ENCODE measurements at regions not wholly inside any gene's neighbourhood (a gene's known extent, or its start where the extent isn't known, plus 50 kb on each side); places are given as distances from the start of the nearest gene placed in this dataset.
"Not testable (repeated sequence)": the region's sequence is repeated elsewhere in the genome, so short reads cannot be mapped to it uniquely, and the experiment has no call there.

DNA sequence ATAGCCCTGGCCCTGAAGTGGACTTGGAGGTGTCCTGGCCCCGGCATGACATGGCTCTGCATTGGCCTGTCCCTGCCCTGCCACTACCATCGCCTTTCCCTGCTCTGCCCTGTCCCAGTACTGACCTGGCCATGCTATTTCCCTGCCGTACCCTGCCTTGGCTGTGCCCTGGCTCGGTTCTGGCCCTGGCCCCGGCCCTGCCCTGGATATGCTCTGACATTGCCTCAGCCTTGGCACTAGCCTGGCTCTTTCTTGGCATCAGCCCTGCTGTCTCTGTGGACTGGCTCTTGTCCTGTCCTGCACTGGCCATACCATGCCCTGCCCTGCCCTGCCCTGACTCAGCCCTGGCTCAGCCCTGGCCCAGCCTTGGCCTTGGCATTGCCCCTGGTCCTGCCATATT is 252.2 kb downstream of the TP53TG3F start:
- intact Hi-C loops (cut with micrococcal nuclease); ATAC-seq; H3K36me3 ChIP-seq (ENCODE audit: control insufficient read depth in 1 of 2, insufficient read depth in 2 of 2, low read length in 2 of 2); H2AFZ ChIP-seq (ENCODE audit: low read depth, low read length, poor library complexity, severe bottlenecking); H3K27ac ChIP-seq (ENCODE audit: low read depth, low read length); BruUV-seq (replicated peaks); POLR2A ChIA-PET; RAD21 ChIA-PET (ENCODE audit: low non-redundant PET in 1 of 2, low total read pairs in 2 of 2, uncharacterized antibody in 2 of 2, unreplicated experiment in 2 of 2); H3K79me2 ChIP-seq (ENCODE audit: insufficient read depth, low read length); H3K4me3 ChIP-seq (replicated peaks in 1 of 2; ENCODE audit: low read depth in 1 of 2, low read length in 2 of 2); DNase-seq (ENCODE audit: low read depth, low spot score); H3K9me3 ChIP-seq (ENCODE audit: control insufficient read depth in 1 of 2, insufficient read depth in 1 of 2, low read depth in 1 of 2, low read length in 2 of 2); H3K9me2 ChIP-seq (ENCODE audit: insufficient read depth); CTCF ChIA-PET; H3K27me3 ChIP-seq (ENCODE audit: insufficient read depth, low read length); H4K20me1 ChIP-seq (ENCODE audit: insufficient read depth); H3K4me2 ChIP-seq (ENCODE audit: low read length); H3K4me1 ChIP-seq (ENCODE audit: control insufficient read depth in 1 of 2, insufficient read depth in 2 of 2, low read length in 2 of 2); H3K9ac ChIP-seq (ENCODE audit: low read length): not testable (repeated sequence)

DNA sequence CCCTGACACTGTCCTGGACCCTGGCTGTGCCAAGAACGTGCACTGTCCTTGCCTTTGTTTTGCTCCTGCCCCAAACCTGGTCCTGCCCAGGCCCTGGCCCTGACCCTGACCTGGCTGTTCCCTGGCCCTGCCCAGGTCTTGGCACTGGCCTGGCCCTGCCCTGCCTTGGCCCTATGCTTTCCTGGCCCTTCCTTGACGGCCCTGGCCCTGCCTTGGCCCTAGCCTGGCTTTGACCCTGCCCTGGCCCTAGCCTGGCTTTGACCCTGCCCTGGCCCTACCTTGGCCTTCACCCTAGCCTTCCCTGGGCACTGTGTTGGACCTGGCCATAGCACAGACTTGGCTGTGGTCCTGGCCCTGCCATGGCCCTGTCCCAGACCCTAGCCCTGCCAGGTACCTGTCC is 252.9 kb downstream of the TP53TG3F start:
- H3K36me3 ChIP-seq (ENCODE audit: control insufficient read depth in 1 of 2, insufficient read depth in 2 of 2, low read length in 2 of 2); H3K4me2 ChIP-seq (ENCODE audit: low read length); H3K9me3 ChIP-seq (ENCODE audit: control insufficient read depth in 1 of 2, insufficient read depth in 1 of 2, low read depth in 1 of 2, low read length in 2 of 2); POLR2A ChIA-PET; H3K9ac ChIP-seq (ENCODE audit: low read length); H3K4me3 ChIP-seq (replicated peaks in 1 of 2; ENCODE audit: low read depth in 1 of 2, low read length in 2 of 2); H3K27me3 ChIP-seq (ENCODE audit: insufficient read depth, low read length); H4K20me1 ChIP-seq (ENCODE audit: insufficient read depth); RAD21 ChIA-PET (ENCODE audit: low non-redundant PET in 1 of 2, low total read pairs in 2 of 2, uncharacterized antibody in 2 of 2, unreplicated experiment in 2 of 2); DNase-seq (ENCODE audit: low read depth, low spot score); H3K4me1 ChIP-seq (ENCODE audit: control insufficient read depth in 1 of 2, insufficient read depth in 2 of 2, low read length in 2 of 2); CTCF ChIA-PET; H3K9me2 ChIP-seq (ENCODE audit: insufficient read depth); H2AFZ ChIP-seq (ENCODE audit: low read depth, low read length, poor library complexity, severe bottlenecking); ATAC-seq; H3K79me2 ChIP-seq (ENCODE audit: insufficient read depth, low read length); H3K27ac ChIP-seq (ENCODE audit: low read depth, low read length); intact Hi-C loops (cut with micrococcal nuclease); BruUV-seq (replicated peaks): not testable (repeated sequence)

DNA sequence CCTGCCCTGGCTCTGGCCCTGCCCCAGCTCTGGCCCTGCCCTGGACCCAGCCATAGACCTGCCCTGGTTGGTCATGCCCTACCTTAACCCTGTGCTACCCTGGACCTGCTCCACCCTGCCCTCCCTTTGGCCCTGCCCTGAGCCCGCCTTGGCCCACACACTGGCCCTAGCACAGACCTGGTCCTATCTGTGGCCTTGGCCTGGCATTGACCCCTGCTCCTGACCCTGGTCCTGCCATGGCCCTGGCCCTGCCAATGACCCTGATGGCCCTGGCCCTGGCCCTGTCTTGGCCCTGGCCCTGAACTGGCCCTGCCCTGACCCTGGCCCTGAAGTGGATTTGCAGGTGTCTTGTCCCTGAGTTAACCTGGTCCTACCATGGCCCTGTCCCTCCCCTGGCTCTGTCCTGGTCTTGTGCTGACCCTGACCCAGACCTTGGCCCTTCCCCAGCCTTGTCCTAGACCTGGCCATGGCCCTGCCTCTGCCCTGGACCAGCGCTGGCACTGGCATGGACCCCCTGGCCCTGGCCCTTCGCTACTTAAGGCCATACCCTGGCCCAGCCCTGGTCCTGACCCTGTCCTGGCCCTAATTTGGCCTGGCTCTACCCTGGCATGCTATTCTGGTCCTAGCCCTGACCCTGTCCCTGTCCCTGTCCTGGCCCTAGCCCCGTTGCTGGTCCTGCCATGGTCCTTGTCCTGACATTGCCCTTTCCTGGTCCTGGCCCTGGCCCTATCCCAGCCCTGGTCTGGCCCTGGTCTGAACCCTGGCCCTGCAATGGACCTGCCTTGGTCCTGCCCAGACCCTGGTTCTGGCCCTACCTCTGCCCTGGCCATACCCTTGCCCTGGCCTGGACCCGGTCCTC is 253.7 kb downstream of the TP53TG3F start:
- H2AFZ ChIP-seq (ENCODE audit: low read depth, low read length, poor library complexity, severe bottlenecking); H3K9ac ChIP-seq (ENCODE audit: low read length); H3K36me3 ChIP-seq (ENCODE audit: control insufficient read depth in 1 of 2, insufficient read depth in 2 of 2, low read length in 2 of 2); DNase-seq (ENCODE audit: low read depth, low spot score); POLR2A ChIA-PET; BruUV-seq (replicated peaks); ATAC-seq; H3K4me3 ChIP-seq (replicated peaks in 1 of 2; ENCODE audit: low read depth in 1 of 2, low read length in 2 of 2); CTCF ChIA-PET; H3K4me1 ChIP-seq (ENCODE audit: control insufficient read depth in 1 of 2, insufficient read depth in 2 of 2, low read length in 2 of 2); H3K79me2 ChIP-seq (ENCODE audit: insufficient read depth, low read length); H3K9me2 ChIP-seq (ENCODE audit: insufficient read depth); H3K9me3 ChIP-seq (ENCODE audit: control insufficient read depth in 1 of 2, insufficient read depth in 1 of 2, low read depth in 1 of 2, low read length in 2 of 2); H3K27me3 ChIP-seq (ENCODE audit: insufficient read depth, low read length); H4K20me1 ChIP-seq (ENCODE audit: insufficient read depth); RAD21 ChIA-PET (ENCODE audit: low non-redundant PET in 1 of 2, low total read pairs in 2 of 2, uncharacterized antibody in 2 of 2, unreplicated experiment in 2 of 2); H3K4me2 ChIP-seq (ENCODE audit: low read length); H3K27ac ChIP-seq (ENCODE audit: low read depth, low read length); intact Hi-C loops (cut with micrococcal nuclease): not testable (repeated sequence)

DNA sequence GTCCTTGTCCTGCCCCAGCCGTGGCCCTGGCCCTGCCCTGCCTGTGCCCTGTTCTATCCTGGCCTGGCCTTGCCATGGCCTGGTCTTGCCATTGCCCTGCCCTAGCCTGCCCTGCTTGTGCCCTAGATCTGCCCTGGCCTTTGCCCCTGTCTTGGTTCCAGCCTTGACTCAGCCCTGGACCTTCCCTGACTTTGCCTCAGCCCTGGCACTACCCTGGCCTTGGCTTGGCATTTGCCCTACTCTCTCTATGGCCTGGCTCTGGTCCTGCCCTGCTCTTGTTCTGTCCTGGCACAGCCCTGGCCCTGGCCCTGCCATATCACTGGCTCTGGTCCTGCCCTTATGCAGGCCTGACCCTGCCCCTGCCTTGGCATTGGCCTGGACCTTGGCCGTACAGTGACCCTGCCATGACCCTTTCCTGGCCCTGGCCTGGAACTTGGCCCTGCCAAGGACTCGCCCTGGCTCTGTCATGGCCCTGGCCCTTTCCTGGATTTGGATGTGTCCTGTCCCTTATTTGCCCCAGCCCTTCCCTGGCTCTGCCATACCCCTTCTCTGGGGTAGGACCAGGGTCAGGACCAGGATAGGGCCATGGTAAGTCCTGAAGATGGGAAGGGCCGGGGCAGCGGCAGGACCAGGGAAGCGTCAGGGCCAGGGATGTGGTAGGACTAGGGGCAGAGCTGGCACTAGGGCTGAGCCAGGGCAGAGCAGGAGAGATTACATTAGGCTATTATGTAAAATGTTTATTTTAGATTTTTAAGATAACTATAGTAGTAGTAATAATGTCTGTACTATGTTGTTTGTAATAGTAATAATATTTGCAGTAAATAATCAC is 254.5 kb downstream of the TP53TG3F start:
- H3K79me2 ChIP-seq (ENCODE audit: insufficient read depth, low read length); DNase-seq (ENCODE audit: low read depth, low spot score); RAD21 ChIA-PET (ENCODE audit: low non-redundant PET in 1 of 2, low total read pairs in 2 of 2, uncharacterized antibody in 2 of 2, unreplicated experiment in 2 of 2); H2AFZ ChIP-seq (ENCODE audit: low read depth, low read length, poor library complexity, severe bottlenecking); H3K36me3 ChIP-seq (ENCODE audit: control insufficient read depth in 1 of 2, insufficient read depth in 2 of 2, low read length in 2 of 2); H3K4me3 ChIP-seq (replicated peaks in 1 of 2; ENCODE audit: low read depth in 1 of 2, low read length in 2 of 2); H3K9ac ChIP-seq (ENCODE audit: low read length); CTCF ChIA-PET; H4K20me1 ChIP-seq (ENCODE audit: insufficient read depth); intact Hi-C loops (cut with micrococcal nuclease); H3K4me2 ChIP-seq (ENCODE audit: low read length); H3K27ac ChIP-seq (ENCODE audit: low read depth, low read length); H3K27me3 ChIP-seq (ENCODE audit: insufficient read depth, low read length); H3K4me1 ChIP-seq (ENCODE audit: control insufficient read depth in 1 of 2, insufficient read depth in 2 of 2, low read length in 2 of 2); BruUV-seq (replicated peaks); H3K9me2 ChIP-seq (ENCODE audit: insufficient read depth); ATAC-seq; H3K9me3 ChIP-seq (ENCODE audit: control insufficient read depth in 1 of 2, insufficient read depth in 1 of 2, low read depth in 1 of 2, low read length in 2 of 2); POLR2A ChIA-PET: not testable (repeated sequence)

Measured in HCT116 (cell line).